DMS53 (cell line): ENCODE measurements at regions not wholly inside any gene's neighbourhood (a gene's known extent, or its start where the extent isn't known, plus 50 kb on each side); places are given as distances from the start of the nearest gene placed in this dataset.
A peak's percentile ranks its signal among the peaks of the same experiment; 100 is the strongest.

Experiments used
- DNase-seq: peaks from one replicate; lab custom pipeline; 2025; lab: John Stamatoyannopoulos, UW

DNA sequence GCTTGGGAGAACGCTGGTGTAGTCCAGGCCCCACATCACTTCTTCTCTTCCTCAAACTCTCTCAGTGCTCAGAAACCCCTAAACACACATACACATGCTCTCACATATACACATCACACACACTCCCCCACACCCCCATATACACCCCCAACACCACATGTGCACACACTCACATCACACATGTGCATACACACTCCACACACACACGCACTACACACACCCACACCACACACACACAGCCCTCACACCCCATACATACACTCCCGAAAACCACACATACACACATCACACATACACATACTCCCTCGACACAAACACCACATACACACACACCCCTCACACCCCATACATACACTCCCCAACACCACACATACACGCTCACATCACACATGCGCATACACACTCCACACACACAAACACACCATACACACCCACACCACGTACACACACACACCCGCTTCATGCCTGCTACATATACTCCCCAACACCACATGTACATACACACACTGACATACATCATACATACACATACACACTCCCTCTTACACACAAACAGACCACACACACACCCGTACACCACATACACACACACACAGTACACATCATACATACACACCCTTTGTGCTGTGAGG is 110.3 kb upstream of the TMEM170B start:
- no peak for DNase-seq

DNA sequence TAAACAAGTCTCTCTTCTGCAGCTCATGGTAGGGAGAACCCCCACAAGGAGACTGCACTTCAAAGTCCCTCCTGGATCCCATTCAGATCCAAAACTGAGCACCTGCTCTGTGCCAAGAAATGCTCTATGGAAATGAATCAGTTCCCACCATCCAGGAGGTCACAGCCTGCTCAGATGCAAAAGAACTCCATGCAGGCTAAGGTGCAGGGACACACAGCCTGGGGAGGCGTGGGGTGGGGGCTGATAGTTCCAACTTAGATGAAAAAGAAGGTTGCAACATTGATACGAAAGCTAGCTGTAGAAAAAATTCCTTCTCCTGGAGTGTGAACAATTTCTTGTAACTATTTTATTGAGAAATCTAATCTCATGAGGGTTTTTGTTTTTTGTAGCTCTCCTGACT is 111.0 kb upstream of the TMEM170B start:
- DNase-seq, result no peak

DNA sequence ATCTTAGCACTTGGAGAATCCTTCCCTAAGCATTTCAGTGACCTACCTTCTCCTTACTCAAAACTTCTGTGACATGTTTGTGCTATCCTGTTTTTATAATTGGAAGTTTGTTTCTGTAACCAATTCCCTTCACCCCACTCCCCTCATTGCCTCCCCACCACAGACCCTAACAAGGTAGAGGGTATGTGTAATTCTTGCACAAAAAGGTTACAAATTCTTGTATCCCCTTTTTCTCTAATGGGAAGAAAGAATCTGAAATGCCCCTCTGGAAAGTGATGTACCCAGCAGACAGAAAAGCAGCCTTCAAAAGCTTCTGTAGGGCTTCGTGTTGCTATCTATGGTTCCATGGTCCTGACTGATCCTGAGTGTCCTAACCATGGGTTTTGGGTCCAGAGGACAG is 111.7 kb upstream of the TMEM170B start:
- DNase-seq, result no peak

DNA sequence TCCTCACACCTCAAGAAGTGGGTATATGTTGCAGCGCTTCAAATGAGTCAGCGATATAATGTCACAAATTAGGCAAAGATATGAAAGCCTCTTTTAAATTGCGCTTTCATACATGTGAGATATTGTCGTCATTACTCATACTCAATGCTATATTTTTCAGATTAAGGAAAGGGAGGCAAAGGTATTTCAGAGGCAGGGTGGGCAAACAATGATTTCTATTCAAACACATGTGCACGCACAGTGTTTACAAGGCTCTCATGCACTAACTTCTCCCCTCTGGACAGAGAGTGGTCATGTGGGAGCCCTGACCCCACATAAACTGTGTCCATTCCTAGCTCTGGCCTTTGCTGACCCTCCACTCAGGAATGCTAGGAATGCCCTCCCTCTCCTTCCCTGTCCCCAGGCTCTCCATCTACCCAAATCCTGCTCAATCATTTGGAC is 112.1 kb upstream of the TMEM170B start:
- no peak for DNase-seq

DNA sequence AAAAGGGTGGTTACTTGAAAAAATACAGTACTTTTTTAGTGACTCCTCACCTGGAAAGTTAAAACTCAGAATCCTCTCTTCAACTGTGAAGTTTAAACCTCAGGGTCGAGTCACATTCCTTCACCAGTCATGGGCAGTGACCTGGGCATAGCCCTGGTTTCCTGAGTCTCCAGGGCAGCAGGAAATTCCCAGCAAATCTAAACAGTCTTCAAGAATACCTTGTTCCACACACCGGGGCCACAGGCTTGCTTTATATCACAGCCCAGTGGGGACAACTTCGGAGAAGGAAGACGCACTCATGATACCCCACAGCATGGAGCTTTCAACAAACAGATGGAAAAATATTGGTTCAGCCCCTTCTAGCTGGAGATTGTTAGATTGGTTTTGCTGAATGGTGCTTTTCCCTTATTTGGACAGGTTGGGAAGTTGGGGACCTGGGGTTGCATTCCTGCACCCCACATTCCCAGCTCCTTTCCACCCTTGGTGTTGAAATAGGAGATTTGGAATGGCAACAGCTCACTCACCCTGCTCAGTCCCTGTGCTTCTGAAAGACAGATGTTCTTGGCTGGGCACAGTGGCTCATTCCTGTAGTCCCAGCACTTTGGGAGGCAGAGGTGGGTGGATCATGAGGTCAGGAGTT is 113.0 kb upstream of the TMEM170B start:
- no peak for DNase-seq

DNA sequence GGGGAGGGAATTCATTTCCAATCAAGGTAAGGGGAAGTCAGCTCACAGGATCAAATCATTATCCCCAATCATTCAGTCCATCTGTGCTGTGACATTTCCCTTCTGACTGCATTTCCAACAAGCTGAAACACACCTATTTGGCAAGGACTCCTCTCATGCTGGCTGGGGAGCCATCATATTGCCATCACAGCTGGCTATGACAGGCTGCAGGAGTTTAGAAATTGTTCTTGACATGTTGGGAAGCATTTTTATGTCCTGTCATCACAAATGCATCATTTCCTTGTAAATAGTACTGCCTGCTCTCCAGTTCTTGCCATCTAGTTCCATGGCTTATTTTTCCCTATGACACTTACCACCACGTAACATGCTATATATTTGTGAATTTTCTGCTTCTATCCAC is 113.9 kb upstream of the TMEM170B start:
- no peak for DNase-seq

DNA sequence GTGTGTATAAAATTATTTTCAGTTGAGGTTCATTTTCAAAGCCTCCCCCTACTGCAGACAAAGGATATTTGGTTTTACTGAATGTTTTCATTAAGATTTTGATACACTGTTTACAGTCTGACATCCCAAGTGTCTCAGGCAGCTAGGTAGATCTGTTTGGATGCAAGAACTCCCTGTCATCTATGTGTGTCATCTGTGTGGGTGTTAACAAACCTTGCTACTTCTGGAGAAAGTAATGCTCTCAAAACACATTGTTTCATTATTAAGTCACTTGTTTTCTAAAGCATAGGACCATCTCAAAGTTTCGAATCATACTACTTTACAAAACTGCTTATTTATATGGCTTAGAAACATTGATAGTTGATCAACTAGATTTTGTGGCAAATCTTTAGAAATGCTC is 114.5 kb upstream of the TMEM170B start:
- DNase-seq, result no peak

DNA sequence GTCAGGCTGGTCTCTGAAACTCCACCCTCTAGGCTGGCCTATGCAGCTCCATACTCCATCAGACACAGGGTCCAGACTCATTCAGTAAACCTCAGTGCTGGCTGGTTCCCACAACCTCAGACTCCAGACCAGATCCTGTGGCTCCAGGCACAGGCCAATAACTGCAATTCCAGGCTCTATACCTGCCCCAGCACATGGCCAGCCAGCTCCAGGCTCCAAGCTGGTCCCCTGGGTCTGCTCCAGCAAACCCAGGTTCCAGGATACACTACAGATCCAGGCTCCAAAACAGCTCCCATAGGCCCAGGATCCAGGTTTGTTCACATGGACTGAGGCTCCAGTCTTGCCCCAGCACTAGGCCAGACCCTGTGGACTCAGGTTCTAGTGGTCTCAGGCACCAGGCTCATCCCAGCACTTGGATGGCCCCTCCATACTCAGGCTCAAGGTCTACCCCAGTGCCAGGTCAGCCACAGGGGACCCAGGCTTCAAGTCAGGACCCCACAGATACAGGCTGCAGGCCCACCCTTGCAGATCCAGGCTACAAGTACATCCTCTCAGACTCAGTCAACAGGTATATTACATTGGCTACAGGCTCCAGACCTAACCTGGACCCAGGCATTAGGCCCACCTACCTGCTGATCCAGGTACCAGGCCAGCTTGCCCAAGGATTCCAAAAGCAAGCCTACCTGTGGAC is 117.6 kb upstream of the TMEM170B start:
- DNase-seq, result no peak

DNA sequence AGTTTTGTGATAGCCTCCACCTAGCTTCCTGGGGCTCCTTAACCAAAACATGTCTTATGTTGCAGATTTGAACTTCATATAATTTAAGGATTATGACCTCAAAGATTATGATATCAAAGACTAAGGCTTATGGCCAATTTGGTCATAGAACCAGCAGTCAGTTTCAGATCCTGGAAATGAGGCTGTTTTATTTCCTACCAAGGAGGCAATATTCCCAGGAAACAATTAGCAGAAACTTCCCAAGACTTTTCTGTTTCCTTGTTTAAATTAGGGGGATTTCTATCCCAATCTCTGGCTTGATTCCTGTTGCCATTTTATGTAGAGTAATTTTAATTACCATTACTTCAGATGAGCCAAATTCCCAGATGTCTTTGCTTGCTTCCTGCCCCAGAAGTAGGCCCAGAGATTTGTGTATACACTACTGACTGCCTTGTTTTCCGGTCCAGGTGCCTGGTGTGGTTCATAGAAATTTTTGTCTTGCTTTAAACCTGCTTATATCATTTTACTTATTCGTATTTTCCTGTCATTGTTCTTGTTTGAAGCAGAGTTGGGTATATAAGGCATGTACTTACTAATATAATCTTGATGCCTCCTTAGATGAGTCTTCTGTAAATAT is 119.2 kb upstream of the TMEM170B start:
- no peak for DNase-seq

DNA sequence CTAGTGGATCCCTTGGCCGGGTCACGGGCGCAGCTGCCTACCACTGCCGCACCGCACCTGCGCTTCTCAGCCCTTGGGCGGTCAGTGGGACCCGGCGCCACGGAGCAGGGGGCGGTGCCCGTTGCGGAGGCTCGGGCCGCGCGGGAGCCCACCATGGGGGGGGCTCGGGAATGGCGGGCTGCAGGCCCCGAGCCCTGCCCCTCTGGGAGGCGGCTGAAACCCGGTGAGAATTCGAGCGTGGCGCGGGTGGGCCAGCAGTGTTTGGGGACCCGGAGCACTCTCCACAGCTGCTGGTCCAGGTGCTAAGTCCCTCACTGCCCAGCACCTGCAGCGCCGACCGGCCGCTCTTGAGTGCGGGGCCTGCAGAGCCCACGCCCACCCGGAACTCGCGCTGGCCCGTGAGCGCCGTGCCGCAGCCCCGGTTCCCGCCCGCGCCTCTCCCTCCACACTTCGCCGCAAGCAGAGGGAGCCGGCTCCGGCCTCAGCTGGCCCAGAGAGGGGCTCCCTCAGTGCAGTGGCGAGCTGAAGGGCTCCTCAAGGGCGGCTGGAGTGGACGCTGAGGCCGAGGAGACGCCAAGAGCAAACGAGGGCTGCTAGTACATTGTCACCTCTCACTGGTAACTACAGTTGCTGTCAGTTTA is 120.5 kb upstream of the TMEM170B start:
- no peak for DNase-seq

DNA sequence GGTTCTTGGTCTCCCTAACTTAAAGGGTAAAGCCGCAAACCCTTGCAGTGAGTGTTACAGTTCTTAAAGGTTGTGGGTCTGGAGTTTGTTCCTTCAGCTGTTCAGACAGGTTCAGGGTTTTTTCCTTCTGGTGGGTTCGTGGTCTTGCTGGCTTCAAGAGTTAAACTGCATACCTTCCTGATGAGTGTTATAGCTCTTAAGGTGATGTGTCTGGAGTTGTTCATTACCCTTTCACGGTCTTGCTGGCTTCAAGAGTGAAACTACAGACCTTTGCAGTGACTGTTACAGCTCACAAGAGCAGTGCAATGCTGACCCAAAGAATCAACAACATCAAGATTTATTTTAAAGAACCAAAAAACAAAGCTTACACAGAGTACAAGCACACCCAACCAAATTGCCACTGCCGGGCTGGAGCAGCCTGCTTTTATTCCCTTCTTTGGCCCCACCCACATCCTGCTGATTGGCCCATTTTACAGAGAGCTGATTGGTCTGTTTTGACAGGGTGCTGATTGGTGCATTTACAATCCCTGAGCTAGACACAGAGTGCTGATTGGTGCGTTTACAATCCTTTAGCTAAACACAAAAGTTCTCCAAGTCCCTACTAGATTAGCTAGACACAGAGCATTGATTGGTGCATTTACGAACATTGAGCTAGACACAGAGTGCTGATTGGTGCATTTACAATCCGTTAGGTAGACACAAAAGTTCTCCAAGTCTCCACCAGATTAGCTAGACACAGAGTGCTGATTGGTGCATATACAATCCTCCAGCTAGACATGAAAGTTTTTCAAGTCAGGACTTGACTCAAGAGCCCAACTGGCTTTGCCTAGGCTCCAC is 121.2 kb upstream of the TMEM170B start:
- DNase-seq, result peak; percentile 19

DNA sequence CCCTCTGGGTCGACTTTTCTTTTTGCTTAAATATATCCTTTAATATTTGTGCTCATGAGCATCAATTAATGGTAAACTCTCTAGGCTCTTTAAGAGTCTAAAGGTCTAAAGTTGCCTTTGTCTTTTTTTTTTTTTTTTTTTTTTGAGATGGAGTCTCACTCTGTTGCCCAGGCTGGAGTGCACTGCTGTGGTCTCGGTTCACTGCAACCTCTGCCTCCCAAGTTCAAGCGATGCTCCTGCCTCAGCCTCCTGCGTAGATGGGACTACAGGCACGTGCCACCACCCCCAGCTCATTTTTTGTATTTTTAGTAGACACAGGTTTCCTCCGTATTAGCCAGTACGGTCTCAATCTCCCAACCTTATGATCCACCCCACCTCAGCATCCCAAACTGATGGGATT is 122.0 kb upstream of the TMEM170B start:
- DNase-seq, result no peak

DNA sequence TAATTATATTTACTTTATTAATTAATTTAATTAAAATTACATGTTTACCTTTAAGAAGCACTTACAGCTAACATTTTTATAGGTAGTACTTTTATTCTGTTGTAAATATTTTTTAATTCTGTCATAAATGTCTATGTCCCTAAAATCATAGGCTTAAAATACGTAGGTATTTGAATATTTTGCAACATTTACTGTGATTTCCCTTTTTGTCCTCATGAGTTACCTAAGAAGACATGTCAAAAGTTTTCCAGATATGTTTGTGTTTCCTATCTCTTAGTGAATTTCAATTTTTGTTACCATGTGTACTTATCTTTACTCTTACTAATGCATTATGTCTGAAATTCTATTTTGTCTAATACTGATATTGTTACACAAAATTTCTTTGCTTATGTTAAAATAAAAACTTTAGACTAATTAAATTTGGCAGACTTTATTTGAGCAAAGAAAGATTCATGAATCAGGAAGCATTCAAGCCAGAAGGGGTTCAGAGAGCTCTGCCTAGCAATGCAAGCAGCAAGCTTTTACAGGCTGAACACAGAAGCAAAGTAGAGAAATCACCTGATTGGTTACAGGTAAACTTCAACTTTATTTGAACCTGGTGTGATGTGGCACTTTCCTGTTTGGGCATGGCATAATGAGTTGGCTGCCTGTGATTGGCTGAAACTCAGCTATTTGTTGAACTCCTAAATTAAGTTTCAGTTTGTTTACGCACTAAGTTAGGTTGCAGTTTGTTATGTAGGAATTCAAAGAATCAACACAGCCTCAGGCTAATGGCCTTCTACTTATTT is 123.2 kb upstream of the TMEM170B start:
- DNase-seq, result peak; percentile 22

DNA sequence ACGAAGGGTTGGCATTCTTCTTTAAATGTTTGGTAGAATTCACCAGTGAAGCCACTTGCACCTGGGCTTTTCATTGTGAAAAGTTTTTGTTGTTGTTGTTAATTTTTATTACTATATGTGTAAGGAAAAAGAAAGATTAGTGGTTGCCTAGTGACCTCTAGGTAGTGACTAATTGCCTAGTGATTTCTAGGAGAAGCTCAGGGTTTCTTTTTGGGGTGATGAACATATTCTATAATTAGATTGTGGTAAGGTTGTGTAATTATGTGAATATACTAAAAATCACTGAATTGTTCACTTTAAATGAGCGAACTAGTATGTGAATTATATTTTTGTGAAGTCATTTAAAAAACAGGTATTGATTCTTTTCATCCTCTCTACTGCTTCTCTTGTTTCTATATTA is 123.8 kb upstream of the TMEM170B start:
- no peak for DNase-seq

DNA sequence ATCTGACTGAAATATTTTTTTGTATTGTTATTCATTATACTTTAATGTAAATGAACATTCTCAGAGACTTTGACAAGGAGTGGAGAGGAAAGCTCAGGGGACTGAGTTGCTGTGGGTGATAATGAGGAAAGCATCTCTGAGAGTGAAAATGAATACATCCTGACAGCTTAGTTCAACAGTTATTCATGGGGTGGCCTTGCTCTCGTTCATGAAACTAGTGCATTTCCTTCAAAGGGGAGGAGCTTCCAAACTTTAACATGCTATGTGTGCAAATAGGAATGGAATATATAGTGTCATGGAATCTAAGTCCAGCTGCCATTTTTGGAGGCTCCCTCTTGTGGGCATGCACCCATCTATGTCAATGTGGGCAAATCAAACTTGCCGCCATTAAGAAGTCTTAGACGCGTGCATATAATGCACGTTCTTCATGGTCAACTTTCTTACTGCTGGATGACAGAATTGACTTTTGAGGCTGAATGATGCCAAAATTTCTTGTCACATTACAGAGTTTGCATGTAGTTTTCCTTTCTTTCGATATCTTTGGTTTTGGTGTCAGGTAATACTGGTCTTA is 124.3 kb upstream of the TMEM170B start:
- DNase-seq, result peak; percentile 10

DNA sequence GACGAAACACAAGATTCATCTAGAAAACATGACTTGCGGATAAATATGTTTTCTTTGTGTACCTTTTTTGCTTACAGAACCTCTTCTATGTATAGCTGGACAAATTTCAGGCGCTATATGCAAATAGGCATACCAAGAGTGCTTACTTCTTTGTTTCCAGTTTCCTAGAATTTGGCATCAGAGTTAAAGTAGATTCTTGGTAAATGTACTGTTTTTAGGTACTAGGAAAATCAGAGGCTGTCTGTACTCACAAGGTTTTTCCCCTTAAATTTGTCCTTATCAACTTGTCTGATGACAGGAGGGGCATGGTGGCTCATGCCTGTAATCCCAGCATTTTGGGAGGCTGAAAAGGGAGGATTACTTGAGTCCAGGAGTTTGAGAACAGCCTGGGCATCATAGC is 124.9 kb upstream of the TMEM170B start:
- DNase-seq, result no peak

DNA sequence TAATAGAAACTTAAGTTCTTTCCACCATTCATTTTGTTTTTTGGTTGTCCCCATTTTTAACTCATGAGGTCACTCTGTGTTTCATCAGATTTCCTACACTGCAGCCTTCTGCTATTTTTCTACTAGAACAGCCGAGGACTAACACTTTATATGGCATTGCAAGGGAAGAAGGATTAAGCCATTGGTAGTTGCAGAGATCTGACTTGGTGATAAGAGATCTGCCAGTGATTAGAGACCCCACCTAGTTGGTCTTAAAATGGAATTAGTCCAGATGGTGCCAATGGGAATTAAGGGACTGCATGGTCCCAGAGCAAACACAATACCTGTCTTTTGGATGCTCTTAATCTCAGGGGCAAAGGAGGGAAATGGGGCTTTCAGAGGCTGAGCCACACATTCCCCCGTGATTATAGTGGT is 125.5 kb upstream of the TMEM170B start:
- no peak for DNase-seq

DNA sequence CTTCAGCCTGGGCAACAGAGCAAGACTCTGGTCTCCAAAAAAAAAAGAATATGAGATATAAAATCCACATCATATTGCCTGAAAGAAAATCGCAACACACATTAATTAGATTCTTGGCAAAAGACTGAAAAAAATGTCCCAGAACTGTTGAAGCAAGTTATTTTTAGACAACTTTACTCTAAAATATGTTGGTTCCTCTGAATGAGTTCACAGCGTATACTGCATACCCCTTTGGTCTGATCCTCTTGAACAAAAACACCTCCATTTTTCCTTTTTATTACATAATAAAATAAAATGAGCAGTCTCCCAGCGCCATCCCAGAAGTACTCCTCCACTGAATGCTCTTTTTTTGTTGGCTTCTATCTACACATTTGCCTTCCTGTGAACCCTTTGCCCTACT is 126.0 kb upstream of the TMEM170B start:
- no peak for DNase-seq

DNA sequence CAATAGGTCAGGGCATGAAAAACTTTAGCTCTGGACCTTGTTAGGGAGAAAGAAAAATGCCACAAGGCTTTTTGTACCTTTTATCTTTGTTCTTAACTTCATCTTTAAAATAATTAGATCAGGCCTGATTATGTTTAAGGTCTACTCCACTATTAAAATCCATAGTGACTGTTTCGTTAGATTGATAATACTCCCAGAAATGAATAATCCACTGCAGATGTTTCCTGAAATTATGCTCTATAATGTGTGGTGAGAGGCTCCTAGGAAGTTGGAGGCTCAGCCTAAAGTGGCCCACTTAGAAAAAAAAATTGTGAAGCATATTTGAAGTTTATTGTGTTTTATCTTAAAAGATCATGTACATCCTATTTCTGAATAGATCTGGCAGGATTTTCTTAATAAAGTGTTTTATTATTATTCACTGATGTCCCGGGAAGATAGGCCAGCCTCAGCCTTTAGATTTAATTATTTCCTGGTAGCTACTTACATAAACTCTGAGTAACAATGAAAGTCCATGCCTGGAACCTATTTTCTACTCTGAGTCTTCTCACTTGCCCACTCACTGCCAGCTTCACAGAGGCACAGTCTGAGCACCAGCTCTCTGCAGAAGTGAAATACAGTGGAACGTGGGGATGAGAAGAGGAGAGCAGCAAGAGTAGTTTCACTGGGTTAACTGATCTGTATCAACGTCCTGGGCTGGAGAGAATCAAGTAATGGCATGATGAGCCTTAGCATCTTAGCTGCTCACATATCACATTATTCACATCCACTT is 126.8 kb upstream of the TMEM170B start:
- DNase-seq, result no peak

DNA sequence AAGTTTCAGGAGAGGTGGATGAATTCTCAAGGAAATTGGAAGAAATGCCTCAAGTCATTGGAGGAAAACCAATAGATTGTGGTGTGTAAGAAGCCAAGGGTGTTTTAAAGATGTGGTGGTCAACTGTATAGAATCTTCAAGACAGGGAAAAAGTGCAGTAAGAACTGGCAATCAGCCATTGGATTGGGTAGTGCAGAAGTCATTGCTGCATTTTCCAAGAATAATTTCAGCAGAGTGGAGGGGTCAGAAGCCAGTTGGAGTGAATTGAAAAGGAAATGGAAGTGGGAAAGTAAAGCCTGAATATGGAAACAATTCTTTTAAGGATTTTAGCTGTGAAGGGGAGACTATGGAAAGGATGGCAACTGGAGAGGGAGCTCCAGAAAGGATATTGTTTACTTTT is 128.2 kb upstream of the TMEM170B start:
- DNase-seq, result no peak
